Stimulated activated CD4-positive, alpha-beta T cell treated with anti-CD3 and anti-CD28 coated beads, Interleukin-2, amount 100 ng/mL, for 24 hours (primary cell): ENCODE measurements at regions not wholly inside any gene's neighbourhood (a gene's known extent, or its start where the extent isn't known, plus 50 kb on each side); places are given as distances from the start of the nearest gene placed in this dataset.

Source experiments
- DNase-seq, 2 donors: peaks; one replicate each; pipeline ENCODE4 v3.0.0-alpha.2; 2020

- DNase-seq, result no peak
Observed at GRCh38 chr21:41651406-41651805, 115.4 kb downstream of the RIPK4 start.

- DNase-seq, result no peak
Observed at GRCh38 chr21:41650526-41651145, 116.2 kb downstream of the RIPK4 start.

GRCh38 chr21:41648591-41649031 is 118.2 kb downstream of the RIPK4 start:
- DNase-seq, result no peak

GRCh38 chr21:41647806-41648561 is 118.9 kb downstream of the RIPK4 start:
- DNase-seq, result no peak

- DNase-seq, result no peak
Observed at GRCh38 chr21:41643246-41643966, 123.4 kb downstream of the RIPK4 start.

- DNase-seq, result no peak
Observed at GRCh38 chr21:41641821-41642701, 124.8 kb downstream of the RIPK4 start.

- no peak for DNase-seq
Observed at GRCh38 chr21:41641510-41641815, 125.4 kb downstream of the RIPK4 start.

- no peak for DNase-seq
Observed at GRCh38 chr21:41640748-41641509, 125.9 kb downstream of the RIPK4 start.

- DNase-seq, result no peak
Observed at GRCh38 chr21:41639766-41640165, 127.1 kb downstream of the RIPK4 start.

GRCh38 chr21:41639336-41639735 is 127.5 kb downstream of the RIPK4 start:
- no peak for DNase-seq

- DNase-seq, result no peak
Observed at GRCh38 chr21:41638201-41638790, 128.6 kb downstream of the RIPK4 start.

GRCh38 chr21:41636636-41637630 is 129.0 kb upstream of the TMPRSS2 start:
- DNase-seq, result no peak

- DNase-seq, result no peak
Observed at GRCh38 chr21:41635874-41636273, 127.9 kb upstream of the TMPRSS2 start.

- DNase-seq, result no peak
Observed at GRCh38 chr21:41634858-41635257, 126.9 kb upstream of the TMPRSS2 start.

- DNase-seq, result no peak
Observed at GRCh38 chr21:41634211-41634694, 126.3 kb upstream of the TMPRSS2 start.

- no peak for DNase-seq
Observed at GRCh38 chr21:41633627-41634026, 125.7 kb upstream of the TMPRSS2 start.

GRCh38 chr21:41632748-41633475 is 125.0 kb upstream of the TMPRSS2 start:
- DNase-seq, result no peak

GRCh38 chr21:41631564-41632461 is 123.9 kb upstream of the TMPRSS2 start:
- no peak for DNase-seq

- no peak for DNase-seq
Observed at GRCh38 chr21:41630917-41631316, 123.0 kb upstream of the TMPRSS2 start.
